H9 (cell line): ENCODE measurements at regions not wholly inside any gene's neighbourhood (a gene's known extent, or its start where the extent isn't known, plus 50 kb on each side); places are given as distances from the start of the nearest gene placed in this dataset.

Experiments used
- DNase-seq: peaks from one replicate; pipeline ENCODE4 v3.0.0-alpha.2; 2017
- H2AFZ ChIP-seq: one replicate; pipeline ENCODE4 v1.6.1; 2013; ENCODE audit warnings: mild to moderate bottlenecking, low read length, control low read depth, moderate library complexity
- H2AK5ac ChIP-seq: 2 replicates; pipeline ENCODE4 v1.6.1; 2013; ENCODE audit warnings: low read length, control low read depth, mixed read lengths; ENCODE audit not compliant: insufficient read length
- H2BK120ac ChIP-seq: one replicate; pipeline ENCODE4 v1.6.1; 2013; ENCODE audit warnings: low read depth, mild to moderate bottlenecking, low read length, control low read depth, inconsistent platforms; ENCODE audit not compliant: poor library complexity, severe bottlenecking
- H2BK12ac ChIP-seq: 2 replicates; pipeline ENCODE4 v1.6.1; 2013; ENCODE audit warnings: low read length, control low read depth, mixed read lengths, low read depth; ENCODE audit not compliant: insufficient read length
- H2BK15ac ChIP-seq: 2 replicates; pipeline ENCODE4 v1.6.1; 2013; ENCODE audit warnings: low read depth, low read length, control low read depth
- H2BK20ac ChIP-seq: one replicate; pipeline ENCODE4 v1.6.1; 2013; ENCODE audit warnings: low read depth, mild to moderate bottlenecking, low read length, control low read depth, inconsistent platforms; ENCODE audit not compliant: poor library complexity, severe bottlenecking
- H2BK5ac ChIP-seq: 2 replicates; pipeline ENCODE4 v1.6.1; 2013; ENCODE audit warnings: low read length, control low read depth, mixed read lengths; ENCODE audit not compliant: insufficient read length
- H3K14ac ChIP-seq: 2 replicates; pipeline ENCODE4 v1.6.1; 2013; ENCODE audit warnings: low read length, control low read depth; ENCODE audit not compliant: insufficient read depth
- H3K18ac ChIP-seq: 2 replicates; pipeline ENCODE4 v1.6.1; 2013; ENCODE audit warnings: low read depth, mild to moderate bottlenecking, mixed read lengths, low read length, control low read depth; ENCODE audit not compliant: insufficient read length
- H3K23ac ChIP-seq: 2 replicates; pipeline ENCODE4 v1.6.1; 2013; ENCODE audit warnings: low read length, control low read depth, mixed read lengths, low read depth; ENCODE audit not compliant: insufficient read length
- H3K23me2 ChIP-seq: 2 replicates; pipeline ENCODE4 v1.6.1; 2013; ENCODE audit warnings: low read depth, mild to moderate bottlenecking, mixed read lengths, low read length, control low read depth; ENCODE audit not compliant: insufficient read length, poor library complexity, severe bottlenecking
- H3K27ac ChIP-seq: 2 replicates; pipeline ENCODE4 v1.5.1; 2013; ENCODE audit warnings: low read length, control low read depth, mixed read lengths, low read depth; ENCODE audit not compliant: insufficient read length
- H3K27me3 ChIP-seq: 2 replicates; pipeline ENCODE4 v1.6.1; 2013; ENCODE audit warnings: low read length, control low read depth, inconsistent platforms; ENCODE audit not compliant: insufficient read depth
- H3K4ac ChIP-seq: 2 replicates; pipeline ENCODE4 v1.6.1; 2013; ENCODE audit warnings: low read depth, mild to moderate bottlenecking, control low read depth, inconsistent platforms, low read length, moderate library complexity
- H3K4me1 ChIP-seq: 2 replicates; pipeline ENCODE4 v1.6.1; 2013; ENCODE audit warnings: low read length, control low read depth, inconsistent platforms; ENCODE audit not compliant: insufficient read depth
- H3K4me2 ChIP-seq: 2 replicates; pipeline ENCODE4 v1.6.1; 2013; ENCODE audit warnings: low read length, control low read depth, mixed read lengths; ENCODE audit not compliant: insufficient read length, insufficient read depth
- H3K56ac ChIP-seq: 2 replicates; pipeline ENCODE4 v1.6.1; 2013; ENCODE audit warnings: low read depth, mild to moderate bottlenecking, mixed read lengths, low read length, control low read depth; ENCODE audit not compliant: insufficient read length
- H3K79me1 ChIP-seq: 2 replicates; pipeline ENCODE4 v1.6.1; 2013; ENCODE audit warnings: low read depth, mild to moderate bottlenecking, moderate library complexity, low read length, control low read depth, inconsistent platforms; ENCODE audit not compliant: insufficient read depth, poor library complexity, severe bottlenecking
- H3K79me2 ChIP-seq: 2 replicates; pipeline ENCODE4 v1.6.1; 2013; ENCODE audit warnings: low read length, control low read depth, inconsistent platforms; ENCODE audit not compliant: insufficient read depth
- H3K9ac ChIP-seq: 2 replicates; pipeline ENCODE4 v1.6.1; 2013; ENCODE audit warnings: low read length, control low read depth, mixed read lengths; ENCODE audit not compliant: insufficient read length; ENCODE audit errors: extremely low read depth
- H3K9me3 ChIP-seq: one replicate; pipeline ENCODE4 v1.6.1; 2013; ENCODE audit warnings: low read depth, low read length, inconsistent platforms; ENCODE audit not compliant: control insufficient read depth
- H3T11ph ChIP-seq: one replicate; pipeline ENCODE4 v1.6.1; 2013; ENCODE audit warnings: mild to moderate bottlenecking, low read length, control low read depth, inconsistent platforms
- H4K20me1 ChIP-seq: one replicate; pipeline ENCODE4 v1.6.1; 2013; ENCODE audit not compliant: control insufficient read depth, insufficient read length, insufficient read depth
- H4K5ac ChIP-seq: 2 replicates; pipeline ENCODE4 v1.6.1; 2013; ENCODE audit warnings: low read depth, mild to moderate bottlenecking, mixed read lengths, low read length, control low read depth; ENCODE audit not compliant: insufficient read length
- H4K8ac ChIP-seq: replicated peaks from 2 replicates; pipeline ENCODE4 v1.6.1; 2013; ENCODE audit warnings: low read length, control low read depth, mixed read lengths, low read depth; ENCODE audit not compliant: insufficient read length
- H4K91ac ChIP-seq: 2 replicates; pipeline ENCODE4 v1.6.1; 2013; ENCODE audit warnings: low read depth, mild to moderate bottlenecking, moderate library complexity, mixed read lengths, low read length, control low read depth; ENCODE audit not compliant: insufficient read length
- H3K27ac Mint-ChIP-seq, 3 experiments: 2 replicates in 2 of 3; 3 replicates in 1 of 3; pipeline ENCODE4 v1.8.0; 2020 to 2021; ENCODE audit warnings: mixed read lengths in 3 of 3, mild to moderate bottlenecking in 1 of 3, moderate library complexity in 1 of 3
- H3K27me3 Mint-ChIP-seq: 2 replicates; pipeline ENCODE4 v1.8.0; 2021; ENCODE audit warnings: low read depth, mild to moderate bottlenecking, moderate library complexity, mixed read lengths
- H3K36me3 Mint-ChIP-seq, 3 experiments: 2 replicates in 2 of 3; 3 replicates in 1 of 3; pipeline ENCODE4 v1.8.0; 2020 to 2021; ENCODE audit warnings: low read depth in 3 of 3, mixed read lengths in 3 of 3; ENCODE audit not compliant: insufficient read depth in 1 of 3
- H3K4me1 Mint-ChIP-seq, 2 experiments: 2 replicates each; pipeline ENCODE4 v1.8.0; 2020; ENCODE audit warnings: mixed read lengths in 2 of 2
- H3K4me3 Mint-ChIP-seq, 2 experiments: 2 replicates in 1 of 2; 3 replicates in 1 of 2; pipeline ENCODE4 v1.8.0; 2020 to 2021; ENCODE audit warnings: mild to moderate bottlenecking in 2 of 2, mixed read lengths in 2 of 2, moderate library complexity in 1 of 2
- H3K9me3 Mint-ChIP-seq, 2 experiments: 2 replicates in 1 of 2; 3 replicates in 1 of 2; pipeline ENCODE4 v1.8.0; 2020; ENCODE audit warnings: mild to moderate bottlenecking in 2 of 2, mixed read lengths in 2 of 2, moderate library complexity in 1 of 2
- WGBS: extraction: QIAGEN DNeasy Blood & Tissue Kit; methylation state at CpG from one replicate; pipeline ENCODE4 v1.1.7; 2013; ENCODE audit warnings: missing lambda C conversion rate, low lambda C conversion rate, mixed read lengths; ENCODE audit not compliant: insufficient read length; ENCODE audit errors: extremely low coverage; 5-methylcytosine and 5-hydroxymethylcytosine counted together
- TF ChIP-seq, protein P1 (sequence below): fragments of 200-600 bp; sonication (generic); conservative IDR thresholded peaks from 3 replicates; pipeline ENCODE4 v1.8.0; 2021; ENCODE audit warnings: antibody characterized with exemption, mild to moderate bottlenecking

DNA sequence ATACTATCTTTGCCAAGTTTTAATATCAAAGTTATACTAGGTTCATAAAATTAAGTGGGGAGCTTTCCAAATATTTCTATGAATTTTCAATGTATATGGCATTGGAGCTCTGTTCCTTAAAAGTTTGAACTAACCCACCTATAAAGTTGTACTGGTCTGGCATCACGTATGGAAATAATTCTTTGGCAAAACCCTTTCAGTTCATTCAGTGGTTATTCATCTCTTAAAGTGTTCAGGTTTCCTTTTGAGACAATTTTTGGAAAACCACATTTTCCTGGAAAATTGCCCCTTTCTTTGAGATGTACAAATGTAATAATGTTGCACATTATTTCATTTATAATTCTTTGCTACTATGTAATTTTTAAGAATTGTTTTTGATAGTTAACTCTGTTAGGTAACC is 62.5 kb upstream of the INPP5A start:
- Histone ChIP-seq H3T11ph (no peak overlapping the region), H3K4me2 (no peak overlapping the region), H2AFZ (no peak overlapping the region), H3K27me3 (no peaks in the 10 kb centered on the region), H2BK12ac (no peak overlapping the region), H2BK20ac (no peak overlapping the region), H3K27ac (no peak overlapping the region), H2BK5ac (no peak overlapping the region), H4K20me1 (no peaks in the 10 kb centered on the region), H3K14ac (no peak overlapping the region), H3K4ac (no peak overlapping the region), H4K5ac (no peak overlapping the region), H4K8ac (no peak overlapping the region), H3K18ac (no peak overlapping the region), H3K23ac (no peak overlapping the region), H3K9me3 (no peaks in the 10 kb centered on the region), H2BK15ac (no peak overlapping the region), H3K79me1 (no peaks in the 10 kb centered on the region), H3K56ac (no peak overlapping the region), H3K9ac (no peak overlapping the region), H4K91ac (no peak overlapping the region), H2AK5ac (no peak overlapping the region), H2BK120ac (no peak overlapping the region), H3K79me2 (no peaks in the 10 kb centered on the region), H3K23me2 (no peaks in the 10 kb centered on the region), H3K4me1 (no peaks in the 10 kb centered on the region)
- Mint-ChIP-seq H3K9me3 (peaks cover 3 to 8% of the 10 kb centered on the region in 2 experiments; a peak in 3 of 5 replicates), H3K36me3 (peaks cover 0 to 4% (median 3%) of the 10 kb centered on the region in 3 experiments; a peak in 3 of 7 replicates), H3K4me3 (no peak overlapping the region), H3K27ac (no peak overlapping the region), H3K4me1 (peaks cover 3 to 12% of the 10 kb centered on the region in 2 experiments; a peak in 2 of 4 replicates), H3K27me3 (peaks cover 22% of the 10 kb centered on the region)
- WGBS = no CpG with 5 or more reads among the region's 1 CpG
- TF ChIP-seq, protein P1, sequence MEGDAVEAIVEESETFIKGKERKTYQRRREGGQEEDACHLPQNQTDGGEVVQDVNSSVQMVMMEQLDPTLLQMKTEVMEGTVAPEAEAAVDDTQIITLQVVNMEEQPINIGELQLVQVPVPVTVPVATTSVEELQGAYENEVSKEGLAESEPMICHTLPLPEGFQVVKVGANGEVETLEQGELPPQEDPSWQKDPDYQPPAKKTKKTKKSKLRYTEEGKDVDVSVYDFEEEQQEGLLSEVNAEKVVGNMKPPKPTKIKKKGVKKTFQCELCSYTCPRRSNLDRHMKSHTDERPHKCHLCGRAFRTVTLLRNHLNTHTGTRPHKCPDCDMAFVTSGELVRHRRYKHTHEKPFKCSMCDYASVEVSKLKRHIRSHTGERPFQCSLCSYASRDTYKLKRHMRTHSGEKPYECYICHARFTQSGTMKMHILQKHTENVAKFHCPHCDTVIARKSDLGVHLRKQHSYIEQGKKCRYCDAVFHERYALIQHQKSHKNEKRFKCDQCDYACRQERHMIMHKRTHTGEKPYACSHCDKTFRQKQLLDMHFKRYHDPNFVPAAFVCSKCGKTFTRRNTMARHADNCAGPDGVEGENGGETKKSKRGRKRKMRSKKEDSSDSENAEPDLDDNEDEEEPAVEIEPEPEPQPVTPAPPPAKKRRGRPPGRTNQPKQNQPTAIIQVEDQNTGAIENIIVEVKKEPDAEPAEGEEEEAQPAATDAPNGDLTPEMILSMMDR = no peak
- no peak for DNase-seq
